ENCODE measurements at regions not wholly inside any gene's neighbourhood (a gene's known extent, or its start where the extent isn't known, plus 50 kb on each side); places are given as distances from the start of the nearest gene placed in this dataset.
"Not testable (repeated sequence)": the region's sequence is repeated elsewhere in the genome, so short reads cannot be mapped to it uniquely, and the experiment has no call there.

GRCh38 chr15:81899730-81900129, 146.1 kb downstream of the MEX3B start:
- DNase-seq (ENCODE audit: low spot score) = no peak

DNA sequence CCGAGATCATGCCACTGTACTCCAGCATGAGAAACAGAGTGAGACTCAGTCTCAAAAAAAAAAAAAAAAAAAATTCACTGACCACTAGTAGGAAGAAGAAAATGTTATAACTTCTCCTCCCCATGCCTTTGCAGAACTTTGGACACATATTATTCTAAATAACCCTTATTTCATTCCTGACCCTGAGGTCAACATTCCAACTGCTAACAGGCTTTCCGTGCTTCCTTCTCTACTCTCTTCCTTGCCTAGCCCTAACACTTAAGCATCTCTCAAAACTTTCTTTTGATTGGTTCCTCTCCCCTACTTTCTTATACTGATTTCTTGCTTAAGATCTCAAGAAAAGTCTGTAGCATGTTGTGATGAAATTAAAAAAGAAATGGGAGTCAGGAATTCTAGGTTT, 146.8 kb downstream of the MEX3B start:
- no peak for DNase-seq (ENCODE audit: low spot score)

DNA sequence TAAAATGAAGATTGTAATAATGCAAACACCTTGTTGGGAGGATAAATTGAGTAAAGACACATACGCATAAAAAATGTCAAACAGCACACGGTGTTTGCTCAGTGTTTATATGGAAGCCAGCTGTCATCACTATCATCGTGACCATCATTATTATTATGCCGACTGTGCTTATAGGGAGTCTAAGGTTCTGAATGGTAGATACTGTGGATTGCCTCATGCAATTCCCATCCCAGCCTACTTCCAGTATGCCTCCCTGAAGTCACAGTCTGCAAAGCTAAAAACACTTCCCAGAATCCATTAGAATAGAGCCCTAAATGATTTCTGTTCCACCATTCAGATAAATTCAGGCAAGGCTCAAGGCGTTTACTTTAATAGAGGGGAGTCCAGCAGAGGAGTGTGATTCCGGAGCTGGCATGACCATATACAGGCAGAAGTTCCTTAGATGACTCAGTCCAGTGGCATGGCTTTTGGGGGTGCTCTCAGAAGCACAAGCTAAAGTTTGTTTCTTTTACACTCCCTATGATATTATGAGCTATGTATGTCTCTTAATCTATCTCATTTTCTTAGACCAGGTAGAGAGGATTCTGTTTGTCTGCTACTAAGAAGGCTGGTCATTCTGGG, 148.7 kb downstream of the MEX3B start:
- no peak for DNase-seq (ENCODE audit: low spot score)

GRCh38 chr15:81896356-81896755, 149.5 kb downstream of the MEX3B start:
- no peak for DNase-seq (ENCODE audit: low spot score)

GRCh38 chr15:81895723-81896122, 150.1 kb downstream of the MEX3B start:
- DNase-seq (ENCODE audit: low spot score) = no peak

DNA sequence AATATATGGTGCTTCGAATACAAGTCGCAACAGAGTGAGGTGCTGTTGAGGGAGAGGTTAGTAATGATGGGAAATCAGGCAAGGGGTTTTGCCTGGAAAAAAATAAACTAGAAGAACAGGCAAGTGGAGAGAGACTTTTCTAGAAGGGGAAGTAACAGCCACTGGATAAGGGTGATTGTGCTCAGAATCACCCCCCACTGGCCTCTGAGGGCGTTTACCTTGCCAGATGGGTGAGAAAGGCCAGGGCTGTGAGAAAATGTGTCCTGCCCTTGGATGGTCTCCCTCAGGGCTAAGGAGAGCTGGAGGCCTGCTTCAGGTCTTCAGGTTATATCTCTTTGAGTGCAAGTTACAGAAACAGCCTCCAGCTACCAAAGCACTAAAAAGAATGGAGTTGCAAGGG, 151.8 kb downstream of the MEX3B start:
- DNase-seq (ENCODE audit: low spot score) = no peak

- no peak for DNase-seq (ENCODE audit: low spot score)
These were observed 152.5 kb downstream of the MEX3B start for GRCh38 chr15:81893182-81893835.

DNA sequence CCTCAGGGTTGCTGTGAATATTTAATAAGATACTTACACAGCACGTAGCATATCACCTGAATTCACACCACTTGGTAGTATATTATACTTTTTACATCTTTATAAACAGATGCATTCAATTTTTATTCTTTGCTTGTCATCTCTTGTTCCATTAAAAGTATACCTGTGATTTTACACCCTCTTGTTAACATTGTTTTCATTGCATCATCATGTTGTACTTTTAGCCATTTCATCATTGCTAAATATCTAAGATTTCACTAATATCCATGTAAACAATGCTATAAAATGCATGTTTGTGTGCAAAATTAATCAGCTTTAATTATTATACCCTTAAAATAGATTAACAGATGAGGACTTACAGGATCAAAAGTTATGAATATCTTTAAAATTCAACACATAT, 155.3 kb downstream of the MEX3B start:
- DNase-seq (ENCODE audit: low spot score) = no peak

GRCh38 chr15:81889485-81889881, 156.3 kb downstream of the MEX3B start:
- no peak for DNase-seq (ENCODE audit: low spot score)

- no peak for DNase-seq (ENCODE audit: low spot score)
These were observed 156.9 kb downstream of the MEX3B start for GRCh38 chr15:81888748-81889484.

GRCh38 chr15:81887912-81888311, 157.9 kb downstream of the MEX3B start:
- no peak for DNase-seq (ENCODE audit: low spot score)

DNA sequence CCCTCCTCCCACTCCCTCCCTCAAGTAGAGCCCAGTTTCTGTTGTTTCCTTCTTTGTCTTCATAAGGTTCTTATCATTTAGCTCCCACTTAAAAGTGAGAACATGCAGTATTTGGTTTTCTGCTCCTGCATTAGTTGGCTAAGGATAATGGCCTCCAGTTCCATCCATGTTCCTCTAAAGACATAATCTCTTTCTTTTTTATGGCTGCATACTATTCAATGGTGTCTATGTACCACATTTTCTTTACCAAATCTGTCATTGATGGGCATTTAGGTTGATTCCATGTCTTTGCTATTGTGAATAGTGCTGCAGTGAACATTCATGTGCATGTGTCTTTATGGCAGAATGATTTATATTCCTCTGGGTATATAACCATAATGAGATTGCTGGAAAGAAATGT, 158.6 kb downstream of the MEX3B start:
- DNase-seq (ENCODE audit: low spot score) = not testable (repeated sequence)

DNA sequence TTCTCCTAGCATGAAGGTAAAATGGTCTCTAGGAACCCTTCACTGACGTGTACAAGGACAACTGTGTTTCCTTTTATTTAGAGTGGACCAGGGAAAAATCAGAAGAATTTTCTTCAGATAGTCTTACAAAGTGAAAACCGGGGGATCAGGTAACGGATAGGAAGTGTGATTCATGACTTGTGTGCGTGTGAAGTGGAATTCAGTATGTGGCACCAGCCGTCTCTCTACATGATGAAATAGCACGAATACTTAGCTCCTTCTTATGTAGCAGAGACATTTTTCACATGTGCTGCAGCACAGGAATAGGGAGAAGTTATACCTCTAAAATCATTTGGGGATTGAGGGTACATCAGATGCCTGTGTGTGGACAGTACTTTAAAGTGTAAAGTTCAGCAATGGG, 159.2 kb downstream of the MEX3B start:
- no peak for DNase-seq (ENCODE audit: low spot score)

- no peak for DNase-seq (ENCODE audit: low spot score)
These were observed 159.7 kb downstream of the MEX3B start for GRCh38 chr15:81886080-81886479.

DNA sequence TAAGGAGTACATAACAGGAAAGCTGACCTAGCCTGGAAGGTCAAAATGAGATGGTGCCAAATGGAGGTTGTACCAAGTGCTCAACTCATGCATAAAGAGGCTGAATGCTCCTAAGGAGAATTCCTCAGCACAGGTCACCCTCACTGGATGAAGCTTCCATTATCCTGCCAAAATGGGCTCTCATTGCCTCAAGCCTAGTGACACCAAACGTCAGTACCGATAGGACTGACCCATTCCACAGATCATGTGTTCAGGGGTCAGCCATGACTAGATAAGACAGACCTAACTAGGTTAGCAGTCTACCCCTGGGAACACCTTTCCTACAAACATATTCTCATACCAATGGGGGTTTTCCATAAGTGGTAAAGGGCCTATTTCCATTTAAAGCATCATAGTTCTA, 160.7 kb downstream of the MEX3B start:
- no peak for DNase-seq (ENCODE audit: low spot score)

DNA sequence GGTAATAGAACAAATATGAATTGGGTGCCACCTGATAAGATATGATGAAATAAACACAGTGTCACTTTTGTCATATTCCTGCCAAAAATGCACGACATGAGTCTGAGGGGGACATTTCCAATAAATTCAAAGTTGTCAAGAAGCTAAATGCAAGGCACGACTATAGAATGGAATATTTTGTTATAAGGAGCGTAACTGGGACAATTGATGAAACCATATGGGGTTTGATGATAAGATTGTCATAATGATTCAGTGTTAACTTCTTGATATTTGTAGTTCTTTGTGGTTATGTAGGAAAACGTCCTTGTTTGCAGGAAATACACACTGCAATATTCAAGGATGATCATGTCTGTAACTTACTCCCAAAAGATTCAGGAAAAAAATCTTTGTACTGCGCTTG, 163.3 kb downstream of the MEX3B start:
- DNase-seq (ENCODE audit: low spot score) = no peak

- no peak for DNase-seq (ENCODE audit: low spot score)
These were observed 165.0 kb downstream of the MEX3B start for GRCh38 chr15:81880833-81881232.

- DNase-seq (ENCODE audit: low spot score) = no peak
These were observed 165.5 kb downstream of the MEX3B start for GRCh38 chr15:81880314-81880713.

DNA sequence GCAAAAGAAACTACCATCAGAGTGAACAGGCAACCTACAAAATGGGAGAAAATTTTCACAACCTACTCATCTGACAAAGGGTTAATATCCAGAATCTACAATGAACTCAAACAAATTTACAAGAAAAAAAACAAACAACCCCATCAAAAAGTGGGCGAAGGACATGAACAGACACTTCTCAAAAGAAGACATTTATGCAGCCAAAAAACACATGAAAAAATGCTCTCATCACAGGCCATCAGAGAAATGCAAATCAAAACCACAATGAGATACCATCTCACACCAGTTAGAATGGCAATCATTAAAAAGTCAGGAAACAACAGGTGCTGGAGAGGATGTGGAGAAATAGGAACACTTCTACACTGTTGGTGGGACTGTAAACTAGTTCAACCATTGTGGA, 170.1 kb downstream of the MEX3B start:
- DNase-seq (ENCODE audit: low spot score) = not testable (repeated sequence)

- DNase-seq (ENCODE audit: low spot score) = not testable (repeated sequence)
These were observed 175.1 kb downstream of the MEX3B start for GRCh38 chr15:81870746-81871106.

DNA sequence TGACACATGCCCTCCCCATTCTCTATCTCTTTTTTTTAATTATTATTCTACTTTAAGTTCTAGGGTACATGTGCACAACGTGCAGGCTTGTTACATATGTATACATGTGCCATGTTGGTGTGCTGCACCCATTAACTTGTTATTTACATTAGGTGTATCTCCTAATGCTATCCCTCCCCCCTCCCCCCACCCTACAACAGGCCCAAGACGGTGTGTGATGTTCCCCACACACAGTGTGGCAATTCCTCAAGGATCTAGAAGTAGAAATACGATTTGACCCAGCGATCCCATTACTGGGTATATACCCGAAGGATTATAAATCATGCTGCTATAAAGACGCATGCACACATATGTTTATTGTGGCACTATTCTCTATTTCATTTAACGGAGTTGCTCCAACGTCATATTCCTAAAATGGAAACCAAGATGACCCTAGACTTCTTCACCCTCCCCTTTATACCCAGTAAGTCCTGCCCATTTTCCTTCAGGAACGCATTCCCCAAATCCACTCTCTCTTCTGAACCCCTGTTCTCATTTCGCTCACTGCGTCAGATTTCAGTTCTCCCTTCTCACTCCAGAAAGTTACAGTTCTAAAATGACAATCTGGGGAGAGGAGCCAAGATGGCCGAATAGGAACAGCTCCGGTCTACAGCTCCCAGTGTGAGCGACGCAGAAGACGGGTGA, 175.6 kb downstream of the MEX3B start:
- not testable (repeated sequence) for DNase-seq (ENCODE audit: low spot score)

DNA sequence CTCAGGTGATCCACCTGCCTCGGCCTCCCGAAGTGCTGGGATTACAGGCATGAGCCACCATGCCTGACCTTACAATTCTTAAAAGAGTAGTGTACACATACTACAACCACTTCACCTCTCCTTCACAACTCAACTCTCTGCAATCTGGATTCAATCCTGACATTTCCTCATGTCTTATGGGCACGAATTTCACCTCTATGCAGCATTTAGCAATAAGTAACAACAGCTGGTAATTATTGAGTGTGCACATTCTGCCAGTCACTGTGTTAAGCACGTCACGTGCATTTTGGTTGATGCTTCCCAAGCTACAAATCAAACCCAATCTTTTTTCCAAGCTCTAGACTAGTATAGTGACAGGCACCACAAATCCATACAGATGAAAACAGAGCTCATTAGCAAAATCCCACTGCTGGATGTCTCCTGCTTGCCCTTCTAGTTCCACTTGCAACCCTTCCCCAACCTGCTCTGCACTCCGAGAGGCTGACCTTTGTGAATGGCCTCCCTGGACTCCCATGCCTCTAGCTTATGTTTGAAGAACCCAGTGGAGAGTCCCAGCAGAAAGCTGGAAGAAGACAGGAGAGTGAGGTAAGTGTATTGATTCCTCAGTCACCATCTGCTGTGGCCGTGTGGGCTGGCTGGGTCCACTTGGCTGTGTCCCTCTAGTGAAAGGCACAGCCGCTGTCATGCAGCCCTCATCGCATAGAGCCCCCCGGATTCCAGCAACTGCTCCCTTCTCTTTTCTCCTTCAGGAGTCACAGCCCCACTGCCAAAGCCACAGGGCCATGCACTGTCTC, 176.5 kb downstream of the MEX3B start:
- DNase-seq (ENCODE audit: low spot score) = no peak
